IMR-90 (cell line): ENCODE measurements at regions not wholly inside any gene's neighbourhood (a gene's known extent, or its start where the extent isn't known, plus 50 kb on each side); places are given as distances from the start of the nearest gene placed in this dataset.

ENCODE experiments used
- ATAC-seq: fragments of 200-7000 bp; cut with Tn5 transposase; 2 replicates; pipeline ENCODE4 v1.9.1; 2020; ENCODE audit warnings: low read depth, mild to moderate bottlenecking, moderate library complexity
- BruUV-seq: library from RNA; stranded (reverse); fragments of 400-500 nt; replicated peaks from 2 replicates; lab custom pipeline; 2021; lab: Mats Ljungman, UMichigan
- CTCF ChIA-PET: fragments of 300-600 bp; formaldehyde crosslinking; extraction: SDS; loops from one replicate; lab custom pipeline; 2021; ENCODE audit warnings: antibody characterized with exemption; lab: Yijun Ruan, JAX
- POLR2A ChIA-PET: fragments of 300-600 bp; sonication (Branson Sonifier 250); formaldehyde crosslinking; loops from one replicate; lab custom pipeline; 2022; ENCODE audit warnings: antibody characterized with exemption; ENCODE audit not compliant: unreplicated experiment; lab: Charles Lee
- DNase-seq: peaks from one replicate; pipeline ENCODE4 v3.0.0; 2013
- H2AFZ ChIP-seq: replicated peaks from 2 replicates; pipeline ENCODE3; 2013; ENCODE audit warnings: low read length, mild to moderate bottlenecking; ENCODE audit not compliant: poor library complexity
- H2AK5ac ChIP-seq: 2 replicates; pipeline ENCODE4 v1.6.1; 2013; ENCODE audit warnings: low read depth, low read length, inconsistent platforms
- H2AK9ac ChIP-seq: replicated peaks from 2 replicates; pipeline ENCODE3; 2013; ENCODE audit warnings: mild to moderate bottlenecking, low read depth, low read length, moderate library complexity; ENCODE audit not compliant: poor library complexity
- H2BK120ac ChIP-seq: 2 replicates; pipeline ENCODE4 v1.6.1; 2013; ENCODE audit warnings: low read depth, low read length, inconsistent platforms
- H2BK15ac ChIP-seq: 3 replicates; pipeline ENCODE4 v1.6.1; 2013; ENCODE audit warnings: low read depth, low read length, inconsistent platforms
- H2BK20ac ChIP-seq: 2 replicates; pipeline ENCODE4 v1.6.1; 2013; ENCODE audit warnings: low read depth, mild to moderate bottlenecking, inconsistent platforms, low read length, moderate library complexity
- H2BK5ac ChIP-seq: 2 replicates; pipeline ENCODE4 v1.6.1; 2013; ENCODE audit warnings: mild to moderate bottlenecking, low read depth, low read length, inconsistent platforms; ENCODE audit not compliant: poor library complexity, severe bottlenecking
- H3K14ac ChIP-seq: replicated peaks from 2 replicates; pipeline ENCODE4 v1.6.1; 2013; ENCODE audit warnings: low read depth, low read length, inconsistent platforms
- H3K18ac ChIP-seq: 2 replicates; pipeline ENCODE4 v1.6.1; 2013; ENCODE audit warnings: low read depth, low read length, control low read depth
- H3K23ac ChIP-seq: 2 replicates; pipeline ENCODE4 v1.6.1; 2013; ENCODE audit warnings: low read depth, low read length, inconsistent platforms
- H3K27ac ChIP-seq: 2 replicates; pipeline ENCODE4 v1.5.1; 2013; ENCODE audit warnings: mild to moderate bottlenecking, control low read depth, low read length; ENCODE audit not compliant: insufficient read depth
- H3K27me3 ChIP-seq: 2 replicates; pipeline ENCODE4 v1.6.1; 2013; ENCODE audit warnings: low read length; ENCODE audit not compliant: control insufficient read depth, insufficient read depth
- H3K36me3 ChIP-seq: 2 replicates; pipeline ENCODE4 v1.6.1; 2013; ENCODE audit warnings: low read length, mixed read lengths; ENCODE audit not compliant: control insufficient read depth, insufficient read depth
- H3K4ac ChIP-seq: 2 replicates; pipeline ENCODE4 v1.6.1; 2013; ENCODE audit warnings: low read depth, low read length, inconsistent platforms
- H3K4me1 ChIP-seq: 2 replicates; pipeline ENCODE4 v1.6.1; 2013; ENCODE audit warnings: low read length, mixed read lengths; ENCODE audit not compliant: control insufficient read depth, insufficient read depth
- H3K4me2 ChIP-seq: 2 replicates; pipeline ENCODE4 v1.6.1; 2013; ENCODE audit warnings: low read depth, mild to moderate bottlenecking, control low read depth, low read length, moderate library complexity
- H3K4me3 ChIP-seq: 2 replicates; pipeline ENCODE4 v1.5.1; 2013; ENCODE audit warnings: low read depth, mild to moderate bottlenecking, control low read depth, low read length, moderate library complexity; ENCODE audit not compliant: insufficient read depth
- H3K56ac ChIP-seq: 2 replicates; pipeline ENCODE4 v1.6.1; 2013; ENCODE audit warnings: low read length, inconsistent platforms; ENCODE audit not compliant: insufficient read depth; ENCODE audit errors: extremely low read depth
- H3K79me1 ChIP-seq, 2 experiments: 2 replicates each; pipeline ENCODE4 v1.6.1; 2013; ENCODE audit warnings: low read length in 2 of 2, inconsistent platforms in 1 of 2, low read depth in 1 of 2
- H3K9ac ChIP-seq: 2 replicates; pipeline ENCODE4 v1.6.1; 2013; ENCODE audit warnings: low read depth, low read length, control low read depth
- H3K9me1 ChIP-seq: 2 replicates; pipeline ENCODE4 v1.6.1; 2013; ENCODE audit warnings: low read length, inconsistent platforms; ENCODE audit not compliant: insufficient read depth
- H3K9me3 ChIP-seq: 2 replicates; pipeline ENCODE4 v1.6.1; 2013; ENCODE audit warnings: low read length; ENCODE audit not compliant: control insufficient read depth, insufficient read depth
- H4K20me1 ChIP-seq: 2 replicates; pipeline ENCODE4 v1.6.1; 2013; ENCODE audit warnings: low read length, inconsistent platforms; ENCODE audit not compliant: insufficient read depth
- H4K5ac ChIP-seq: 2 replicates; pipeline ENCODE4 v1.6.1; 2013; ENCODE audit warnings: mild to moderate bottlenecking, low read depth, low read length, control low read depth
- H4K8ac ChIP-seq, 2 experiments: 2 replicates each; pipeline ENCODE4 v1.6.1; 2013; ENCODE audit warnings: low read depth in 2 of 2, low read length in 2 of 2, control low read depth in 1 of 2, inconsistent platforms in 1 of 2
- H4K91ac ChIP-seq: 2 replicates; pipeline ENCODE4 v1.6.1; 2013; ENCODE audit warnings: low read depth, low read length, inconsistent platforms; ENCODE audit not compliant: insufficient read depth
- BHLHE40 ChIP-seq: fragments of 150-350 bp; IDR thresholded peaks from 2 replicates; pipeline ENCODE4 v1.6.1; 2016; ENCODE audit warnings: mild to moderate bottlenecking, low read depth, low read length
- CEBPB ChIP-seq: IDR thresholded peaks from 2 replicates; pipeline ENCODE4 v1.6.1; 2012; ENCODE audit warnings: low read depth, low read length, improper control_type of control experiment
- CHD1 ChIP-seq: IDR thresholded peaks from 2 replicates; pipeline ENCODE4 v1.6.1; 2012; ENCODE audit warnings: low read depth, low read length, improper control_type of control experiment
- FOS ChIP-seq: fragments of 150-350 bp; IDR thresholded peaks from 2 replicates; pipeline ENCODE4 v1.6.1; 2016; ENCODE audit warnings: low read depth, low read length
- MAFK ChIP-seq: IDR thresholded peaks from 2 replicates; pipeline ENCODE4 v1.6.1; 2012; ENCODE audit warnings: low read depth, low read length, improper control_type of control experiment
- MAZ ChIP-seq: IDR thresholded peaks from 2 replicates; pipeline ENCODE4 v1.6.1; 2012; ENCODE audit warnings: low read depth, mild to moderate bottlenecking, low read length, improper control_type of control experiment, moderate library complexity, borderline replicate concordance
- MXI1 ChIP-seq: IDR thresholded peaks from 2 replicates; pipeline ENCODE4 v1.6.1; 2012; ENCODE audit warnings: low read depth, mild to moderate bottlenecking, low read length, moderate library complexity, borderline replicate concordance
- NFE2L2 ChIP-seq: fragments of 150-350 bp; IDR thresholded peaks from 2 replicates; pipeline ENCODE4 v1.6.1; 2016; ENCODE audit warnings: low read depth, mild to moderate bottlenecking, low read length
- POLR2A ChIP-seq: IDR thresholded peaks from 2 replicates; pipeline ENCODE4 v1.6.1; 2012; ENCODE audit warnings: mild to moderate bottlenecking, low read depth, low read length
- RAD21 ChIP-seq: IDR thresholded peaks from 2 replicates; pipeline ENCODE4 v1.6.1; 2012; ENCODE audit warnings: low read length, improper control_type of control experiment
- RCOR1 ChIP-seq: IDR thresholded peaks from 2 replicates; pipeline ENCODE4 v1.6.1; 2012; ENCODE audit warnings: mild to moderate bottlenecking, low read length, improper control_type of control experiment; ENCODE audit not compliant: insufficient replicate concordance
- RFX5 ChIP-seq: IDR thresholded peaks from 2 replicates; pipeline ENCODE4 v1.8.0; 2012; ENCODE audit warnings: low read depth, mild to moderate bottlenecking, low read length, moderate library complexity
- SMC3 ChIP-seq: fragments of 150-350 bp; IDR thresholded peaks from 2 replicates; pipeline ENCODE4 v1.6.1; 2016; ENCODE audit warnings: low read depth, mild to moderate bottlenecking, antibody characterized with exemption, low read length, moderate library complexity
- WGBS, 2 experiments: methylation state at CpG; one replicate each; pipeline versions ENCODE4 v1.1.5 to v1.1.7; 2013; ENCODE audit warnings: missing lambda C conversion rate in 2 of 2; ENCODE audit not compliant: insufficient read length in 1 of 2; ENCODE audit errors: extremely low coverage in 2 of 2; 5-methylcytosine and 5-hydroxymethylcytosine counted together
- dilution Hi-C: fragments of 300-500 bp; cut with HindIII; formaldehyde crosslinking; loops from one replicate; pipeline ENCODE4 v1.14.3; 2018; ENCODE audit warnings: low sequenced_read_pairs; ENCODE audit not compliant: unreplicated experiment
- in situ Hi-C: fragments of 300-500 bp; cut with MboI; formaldehyde crosslinking; loops from 3 replicates; pipeline ENCODE4 v1.14.3; 2019; ENCODE audit warnings: low sequenced_read_pairs, inconsistent platforms, mixed read lengths
- intact Hi-C: fragments of 100-400 bp; cut with micrococcal nuclease; formaldehyde crosslinking; loops from 2 replicates; pipeline ENCODE4 v1.10.0; 2022
- TF ChIP-seq, protein P1 (sequence below): fragments of 150-350 bp; IDR thresholded peaks from 2 replicates; pipeline ENCODE4 v1.6.1; 2017; ENCODE audit warnings: mild to moderate bottlenecking, antibody characterized with exemption, low read length, low read depth

DNA sequence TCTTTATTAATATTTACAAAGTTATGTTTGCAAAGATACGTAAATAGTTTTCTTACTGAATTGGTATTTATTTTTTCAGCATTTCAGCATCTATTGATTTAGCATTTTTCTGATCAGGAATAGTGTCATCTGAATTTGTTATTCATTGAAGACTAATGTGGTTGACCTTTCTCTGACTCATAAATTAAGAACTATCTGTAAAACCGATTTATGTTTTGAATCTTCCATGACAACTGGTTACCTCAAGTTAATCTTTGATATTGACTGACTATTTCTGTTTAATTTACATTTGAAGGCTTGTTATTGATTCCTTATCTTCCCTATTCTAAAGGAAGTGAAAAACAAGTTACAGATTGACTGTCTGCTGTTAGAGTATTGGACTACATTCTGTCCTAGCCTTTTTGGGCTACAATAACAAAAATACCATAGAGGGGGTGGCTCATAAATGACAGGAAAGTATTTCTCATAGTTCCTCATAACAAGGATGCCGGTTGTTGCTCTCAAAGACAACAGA lies 1131.4 kb downstream of the PLA2G4A start:
- no peaks in the 10 kb centered on the region for H3K36me3 ChIP-seq
- no peak overlapping the region for H3K27ac ChIP-seq
- no peak overlapping the region for H3K9ac ChIP-seq
- H4K8ac ChIP-seq, result no peak overlapping the region
- H3K4me3 ChIP-seq, result no peak overlapping the region
- no peak overlapping the region for H2AFZ ChIP-seq
- no peaks in the 10 kb centered on the region for H3K27me3 ChIP-seq
- no peak overlapping the region for H3K14ac ChIP-seq
- no peak overlapping the region for H2BK120ac ChIP-seq
- H3K4ac ChIP-seq, result no peak overlapping the region
- H2AK5ac ChIP-seq, result no peak overlapping the region
- no peaks in the 10 kb centered on the region for H3K79me1 ChIP-seq
- ATAC-seq (no peak), DNase-seq (no peak)
- no peaks in the 10 kb centered on the region for H3K9me3 ChIP-seq
- intact Hi-C loops (no loop called here), in situ Hi-C loops (no loop called here), dilution Hi-C loops (no loop called here)
- H2BK15ac ChIP-seq, result no peak overlapping the region
- BruUV-seq, result no TSS peak
- H3K18ac ChIP-seq, result no peak overlapping the region
- H3K9me1 ChIP-seq, result no peaks in the 10 kb centered on the region
- no peak overlapping the region for H2BK5ac ChIP-seq
- CTCF ChIA-PET, result no interaction called here
- H3K23ac ChIP-seq, result no peak overlapping the region
- TF ChIP-seq RFX5 (no peak), BHLHE40 (no peak), CHD1 (no peak), MXI1 (no peak), RAD21 (no peak), NFE2L2 (no peak), MAZ (no peak), SMC3 (no peak), MAFK (no peak), CEBPB (no peak), POLR2A (no peak), FOS (no peak), RCOR1 (no peak)
- TF ChIP-seq, protein P1, sequence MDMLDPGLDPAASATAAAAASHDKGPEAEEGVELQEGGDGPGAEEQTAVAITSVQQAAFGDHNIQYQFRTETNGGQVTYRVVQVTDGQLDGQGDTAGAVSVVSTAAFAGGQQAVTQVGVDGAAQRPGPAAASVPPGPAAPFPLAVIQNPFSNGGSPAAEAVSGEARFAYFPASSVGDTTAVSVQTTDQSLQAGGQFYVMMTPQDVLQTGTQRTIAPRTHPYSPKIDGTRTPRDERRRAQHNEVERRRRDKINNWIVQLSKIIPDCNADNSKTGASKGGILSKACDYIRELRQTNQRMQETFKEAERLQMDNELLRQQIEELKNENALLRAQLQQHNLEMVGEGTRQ, result no peak
- no peaks in the 10 kb centered on the region for H4K20me1 ChIP-seq
- no peak overlapping the region for H4K91ac ChIP-seq
- H3K4me1 ChIP-seq, result no peaks in the 10 kb centered on the region
- no peak overlapping the region for H3K56ac ChIP-seq
- H3K4me2 ChIP-seq, result no peak overlapping the region
- WGBS, 2 experiments, result no CpG with 5 or more reads among the region's 3 CpGs
- H2BK20ac ChIP-seq, result no peak overlapping the region
- no peak overlapping the region for H2AK9ac ChIP-seq
- H4K5ac ChIP-seq, result no peak overlapping the region
- POLR2A ChIA-PET, result no interaction called here
